Upper lobe of left lung (tissue), 6 donors: ENCODE measurements at regions not wholly inside any gene's neighbourhood (a gene's known extent, or its start where the extent isn't known, plus 50 kb on each side); places are given as distances from the start of the nearest gene placed in this dataset.

Experiments used
- ATAC-seq, 2 donors: fragments of 200-7000 bp; cut with Tn5 transposase; one replicate each; pipeline ENCODE4 v1.9.1; 2022; ENCODE audit warnings: mild to moderate bottlenecking in 2 of 2, moderate library complexity in 2 of 2; ENCODE audit not compliant: low FRiP score in 2 of 2
- DNase-seq, 2 donors: peaks; one replicate each; pipeline ENCODE4 v3.0.0-alpha.2; 2019 to 2020
- H3K27ac ChIP-seq, 4 donors: fragments of 200-600 bp; sonication (generic); one replicate each; pipeline ENCODE4 v1.5.1; 2016 to 2019
- H3K27me3 ChIP-seq, 4 donors: fragments of 200-600 bp; sonication (generic); one replicate each; pipeline ENCODE4 v1.5.1; 2017 to 2019
- H3K36me3 ChIP-seq, 4 donors: fragments of 200-600 bp; sonication (generic); one replicate each; pipeline ENCODE4 v1.5.1; 2016 to 2019
- H3K4me1 ChIP-seq, 4 donors: fragments of 200-600 bp; sonication (generic); one replicate each; pipeline ENCODE4 v1.5.1; 2018 to 2019
- H3K4me3 ChIP-seq, 4 donors: fragments of 200-600 bp; sonication (generic); one replicate each; pipeline ENCODE4 v1.5.1; 2017 to 2019; ENCODE audit warnings: mild to moderate bottlenecking in 2 of 4, moderate library complexity in 1 of 4
- H3K9me3 ChIP-seq, 4 donors: fragments of 200-600 bp; sonication (generic); one replicate each; pipeline ENCODE4 v1.5.1; 2018 to 2019
- CTCF ChIP-seq, 6 experiments: fragments of 450-650 bp in 4 of 6; fragments of 200-600 bp in 2 of 6; sonication (generic) in 2 of 6; IDR thresholded peaks; one replicate each; pipeline ENCODE4 v1.5.1; 2016 to 2019; ENCODE audit warnings: antibody characterized with exemption in 6 of 6
- EP300 ChIP-seq, 4 donors: sonication (generic); formaldehyde crosslinking; IDR thresholded peaks; one replicate each; pipeline ENCODE4 v1.5.1; 2017; ENCODE audit warnings: antibody characterized with exemption in 4 of 4, control low read depth in 2 of 4
- POLR2A ChIP-seq, 4 donors: fragments of 450-650 bp; IDR thresholded peaks; one replicate each; pipeline ENCODE4 v1.5.1; 2016 to 2017; ENCODE audit warnings: antibody characterized with exemption in 4 of 4, mild to moderate bottlenecking in 2 of 4
- POLR2AphosphoS5 ChIP-seq, 2 donors: sonication (generic); formaldehyde crosslinking; IDR thresholded peaks; one replicate each; pipeline ENCODE4 v1.5.1; 2017; ENCODE audit warnings: antibody characterized with exemption in 2 of 2
- WGBS, 2 donors: methylation state at CpG; one replicate each; pipeline ENCODE4 v1.1.5; 2017 to 2018; 5-methylcytosine and 5-hydroxymethylcytosine counted together
- donor health status: DM: no; HTN: no; CAD: no; lungs with moderate emphysema.
- donor health status: DM: no; HTN: yes; CAD: no; lungs with severe emphysema.

GRCh38 chr1:38225745-38226144, 179.2 kb upstream of the POU3F1 start:
- Histone ChIP-seq H3K9me3 (no peaks in the 10 kb centered on the region), H3K4me3 (no peak overlapping the region), H3K36me3 (no peaks in the 10 kb centered on the region), H3K4me1 (peaks cover 0 to 3% (median 1%) of the 10 kb centered on the region in 4 donors), H3K27ac (no peak overlapping the region), H3K27me3 (no peaks in the 10 kb centered on the region)
- DNase-seq (no peak), ATAC-seq (no peak)
- WGBS, 2 donors: 84 to 93% methylated on average over 3 of the region's 3 CpGs
- TF ChIP-seq CTCF (IDR thresholded peaks at IDR 0.05): no peak
- TF ChIP-seq POLR2AphosphoS5 (IDR thresholded peaks at IDR 0.05): no peak
- TF ChIP-seq POLR2A (IDR thresholded peaks at IDR 0.05): no peak
- no peak for TF ChIP-seq EP300 (IDR thresholded peaks at IDR 0.05)

GRCh38 chr1:38223391-38223790, 176.8 kb upstream of the POU3F1 start:
- Histone ChIP-seq H3K27ac (no peak overlapping the region), H3K4me3 (no peak overlapping the region), H3K27me3 (no peaks in the 10 kb centered on the region), H3K9me3 (no peaks in the 10 kb centered on the region), H3K4me1 (peaks cover 0 to 11% (median under 1%) of the 10 kb centered on the region in 4 donors), H3K36me3 (no peaks in the 10 kb centered on the region)
- no peak for DNase-seq
- TF ChIP-seq EP300 (IDR thresholded peaks at IDR 0.05) (no peak), CTCF (IDR thresholded peaks at IDR 0.05) (no peak), POLR2A (IDR thresholded peaks at IDR 0.05) (no peak), POLR2AphosphoS5 (IDR thresholded peaks at IDR 0.05) (no peak)
- no peak for ATAC-seq

- no peaks in the 10 kb centered on the region for H3K27me3 ChIP-seq
- H3K4me1 ChIP-seq: peaks cover 0 to 11% (median 0%) of the 10 kb centered on the region in 4 donors
- H3K4me3 ChIP-seq: no peak overlapping the region
- TF ChIP-seq POLR2AphosphoS5 (IDR thresholded peaks at IDR 0.05) (no peak), EP300 (IDR thresholded peaks at IDR 0.05) (no peak), POLR2A (IDR thresholded peaks at IDR 0.05) (no peak), CTCF (IDR thresholded peaks at IDR 0.05) (no peak)
- WGBS, 2 donors: 73 to 91% methylated on average over 2 of the region's 2 CpGs
- ATAC-seq: no peak
- H3K9me3 ChIP-seq: no peaks in the 10 kb centered on the region
- H3K27ac ChIP-seq: no peak overlapping the region
- no peak for DNase-seq
- no peaks in the 10 kb centered on the region for H3K36me3 ChIP-seq
Measured at GRCh38 chr1:38222891-38223290, 176.3 kb upstream of the POU3F1 start.

GRCh38 chr1:38221006-38221649, 174.5 kb upstream of the POU3F1 start:
- WGBS, 2 donors: 45 to 49% methylated on average over 9 of the region's 9 CpGs
- Histone ChIP-seq H3K36me3 (no peaks in the 10 kb centered on the region), H3K9me3 (no peaks in the 10 kb centered on the region), H3K4me1 (peaks cover 0 to 11% (median 0%) of the 10 kb centered on the region in 4 donors), H3K27me3 (no peaks in the 10 kb centered on the region), H3K4me3 (no peak overlapping the region), H3K27ac (no peak overlapping the region)
- no peak for DNase-seq
- TF ChIP-seq EP300 (IDR thresholded peaks at IDR 0.05): no peak
- no peak for TF ChIP-seq POLR2A (IDR thresholded peaks at IDR 0.05)
- TF ChIP-seq POLR2AphosphoS5 (IDR thresholded peaks at IDR 0.05): no peak
- TF ChIP-seq CTCF (IDR thresholded peaks at IDR 0.05): no peak
- ATAC-seq: no peak

GRCh38 chr1:38217316-38217715, 170.7 kb upstream of the POU3F1 start:
- H3K27me3 ChIP-seq: no peaks in the 10 kb centered on the region
- no peaks in the 10 kb centered on the region for H3K9me3 ChIP-seq
- DNase-seq (no peak), ATAC-seq (no peak)
- H3K27ac ChIP-seq: no peak overlapping the region
- TF ChIP-seq CTCF (IDR thresholded peaks at IDR 0.05): no peak
- TF ChIP-seq POLR2AphosphoS5 (IDR thresholded peaks at IDR 0.05): no peak
- TF ChIP-seq EP300 (IDR thresholded peaks at IDR 0.05): no peak
- TF ChIP-seq POLR2A (IDR thresholded peaks at IDR 0.05): no peak
- no peaks in the 10 kb centered on the region for H3K36me3 ChIP-seq
- H3K4me1 ChIP-seq: peaks cover 0 to 11% (median 9%) of the 10 kb centered on the region in 4 donors
- no peak overlapping the region for H3K4me3 ChIP-seq
- 91 to 92% methylated on average over 5 of the region's 5 CpGs for WGBS, 2 donors
